ENCODE measurements at regions not wholly inside any gene's neighbourhood (a gene's known extent, or its start where the extent isn't known, plus 50 kb on each side); places are given as distances from the start of the nearest gene placed in this dataset.

DNA sequence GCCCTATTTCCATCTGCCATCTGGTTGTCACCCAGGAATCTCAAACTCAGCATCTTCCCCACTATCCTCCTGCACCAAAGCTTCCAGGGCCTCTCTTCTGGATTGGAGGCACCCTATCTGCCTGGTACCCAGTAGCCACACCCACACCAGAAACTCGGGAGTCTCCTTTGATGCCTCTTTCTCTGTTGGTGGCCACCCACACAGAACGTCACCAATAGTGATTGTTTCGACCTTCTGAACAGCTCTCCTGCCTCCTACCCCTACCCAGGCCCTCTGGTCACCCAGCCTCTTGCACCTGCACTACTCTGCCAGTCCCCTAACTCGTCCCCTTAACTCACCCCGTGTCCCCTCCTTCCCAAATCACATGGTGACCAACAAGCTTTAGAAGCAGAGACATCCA is 95.0 kb downstream of the IRF2BPL start:
- TF ChIP-seq, protein P1, sequence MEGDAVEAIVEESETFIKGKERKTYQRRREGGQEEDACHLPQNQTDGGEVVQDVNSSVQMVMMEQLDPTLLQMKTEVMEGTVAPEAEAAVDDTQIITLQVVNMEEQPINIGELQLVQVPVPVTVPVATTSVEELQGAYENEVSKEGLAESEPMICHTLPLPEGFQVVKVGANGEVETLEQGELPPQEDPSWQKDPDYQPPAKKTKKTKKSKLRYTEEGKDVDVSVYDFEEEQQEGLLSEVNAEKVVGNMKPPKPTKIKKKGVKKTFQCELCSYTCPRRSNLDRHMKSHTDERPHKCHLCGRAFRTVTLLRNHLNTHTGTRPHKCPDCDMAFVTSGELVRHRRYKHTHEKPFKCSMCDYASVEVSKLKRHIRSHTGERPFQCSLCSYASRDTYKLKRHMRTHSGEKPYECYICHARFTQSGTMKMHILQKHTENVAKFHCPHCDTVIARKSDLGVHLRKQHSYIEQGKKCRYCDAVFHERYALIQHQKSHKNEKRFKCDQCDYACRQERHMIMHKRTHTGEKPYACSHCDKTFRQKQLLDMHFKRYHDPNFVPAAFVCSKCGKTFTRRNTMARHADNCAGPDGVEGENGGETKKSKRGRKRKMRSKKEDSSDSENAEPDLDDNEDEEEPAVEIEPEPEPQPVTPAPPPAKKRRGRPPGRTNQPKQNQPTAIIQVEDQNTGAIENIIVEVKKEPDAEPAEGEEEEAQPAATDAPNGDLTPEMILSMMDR (IDR thresholded peaks at IDR 0.05): no peak
- TF ChIP-seq ZFX (IDR thresholded peaks at IDR 0.05; ENCODE audit: borderline replicate concordance): no peak
